ENCODE measurements at regions not wholly inside any gene's neighbourhood (a gene's known extent, or its start where the extent isn't known, plus 50 kb on each side); places are given as distances from the start of the nearest gene placed in this dataset.

GRCh38 chr6:169097381-169097959 lies 156.2 kb downstream of the THBS2 start:
- Histone ChIP-seq H3K36me3 (ENCODE audit: control insufficient read depth in 1 of 2, insufficient read depth in 2 of 2, low read depth in 1 of 2, low read length in 2 of 2) (no peaks in the 10 kb centered on the region), H4K91ac (ENCODE audit: low read length) (no peak overlapping the region), H3K18ac (ENCODE audit: low read depth in 1 of 2, low read length in 2 of 2) (no peak overlapping the region), H3K27me3 (ENCODE audit: control insufficient read depth in 1 of 2, insufficient read depth in 1 of 2, low read length in 2 of 2) (no peaks in the 10 kb centered on the region), H2AFZ (ENCODE audit: low read depth, low read length) (no peak overlapping the region), H3K4ac (ENCODE audit: low read depth in 1 of 2, low read length in 2 of 2) (no peak overlapping the region), H3K14ac (ENCODE audit: low read length in 2 of 2) (no peak overlapping the region), H3K4me2 (ENCODE audit: low read length, poor library complexity, severe bottlenecking) (peak overlapping the region; percentile 17), H3K4me1 (ENCODE audit: control insufficient read depth, insufficient read depth, low read depth, low read length) (peaks cover 13% of the 10 kb centered on the region), H3K23ac (ENCODE audit: low read length in 2 of 2) (no peak overlapping the region), H3K79me1 (replicated peaks; ENCODE audit: low read length, poor library complexity, severe bottlenecking) (no peaks in the 10 kb centered on the region), H2BK120ac (ENCODE audit: low read depth, low read length) (no peak overlapping the region), H2AK5ac (ENCODE audit: low read length, severe bottlenecking) (no peak overlapping the region), H2BK12ac (ENCODE audit: low read length in 2 of 2) (no peak overlapping the region), H3K4me3 (ENCODE audit: insufficient read depth in 1 of 2, low read depth in 1 of 2, low read length in 2 of 2) (no peak overlapping the region), H3K9me3 (ENCODE audit: control insufficient read depth, low read length) (no peaks in the 10 kb centered on the region), H2BK15ac (ENCODE audit: low read depth, poor library complexity, severe bottlenecking) (no peak overlapping the region), H4K8ac (ENCODE audit: low read length) (no peak overlapping the region), H3K9ac (ENCODE audit: low read length) (peak overlapping the region; percentile 66), H3K27ac (ENCODE audit: low read length, poor library complexity, severe bottlenecking) (peak overlapping the region; percentile 46), H2BK5ac (ENCODE audit: low read depth, low read length, poor library complexity, severe bottlenecking) (no peak overlapping the region)
- WGBS: 78% methylated on average over 9 of the region's 11 CpGs
- peak; percentile 65 for DNase-seq

- Histone ChIP-seq H3K9me3 (ENCODE audit: control insufficient read depth, low read length) (peaks cover 6% of the 10 kb centered on the region), H3K4me1 (ENCODE audit: control insufficient read depth, insufficient read depth, low read depth, low read length) (peaks cover 13% of the 10 kb centered on the region), H2BK12ac (ENCODE audit: low read length in 2 of 2) (no peak overlapping the region), H2AK5ac (ENCODE audit: low read length, severe bottlenecking) (peak overlapping the region; percentile 68), H3K18ac (ENCODE audit: low read depth in 1 of 2, low read length in 2 of 2) (no peak overlapping the region), H2BK120ac (ENCODE audit: low read depth, low read length) (no peak overlapping the region), H3K79me1 (replicated peaks; ENCODE audit: low read length, poor library complexity, severe bottlenecking) (no peaks in the 10 kb centered on the region), H4K8ac (ENCODE audit: low read length) (no peak overlapping the region), H3K9ac (ENCODE audit: low read length) (peak overlapping the region; percentile 66), H3K36me3 (ENCODE audit: control insufficient read depth in 1 of 2, insufficient read depth in 2 of 2, low read depth in 1 of 2, low read length in 2 of 2) (no peaks in the 10 kb centered on the region), H2BK15ac (ENCODE audit: low read depth, poor library complexity, severe bottlenecking) (no peak overlapping the region), H3K23ac (ENCODE audit: low read length in 2 of 2) (no peak overlapping the region), H4K91ac (ENCODE audit: low read length) (no peak overlapping the region), H2AFZ (ENCODE audit: low read depth, low read length) (no peak overlapping the region), H3K14ac (ENCODE audit: low read length in 2 of 2) (no peak overlapping the region), H3K4me3 (ENCODE audit: insufficient read depth in 1 of 2, low read depth in 1 of 2, low read length in 2 of 2) (no peak overlapping the region), H2BK5ac (ENCODE audit: low read depth, low read length, poor library complexity, severe bottlenecking) (no peak overlapping the region), H3K27ac (ENCODE audit: low read length, poor library complexity, severe bottlenecking) (no peak overlapping the region), H3K27me3 (ENCODE audit: control insufficient read depth in 1 of 2, insufficient read depth in 1 of 2, low read length in 2 of 2) (no peaks in the 10 kb centered on the region), H3K4ac (ENCODE audit: low read depth in 1 of 2, low read length in 2 of 2) (no peak overlapping the region), H3K4me2 (ENCODE audit: low read length, poor library complexity, severe bottlenecking) (no peak overlapping the region)
- no peak for DNase-seq
- WGBS: 60% methylated on average over 4 of the region's 5 CpGs
Observed at GRCh38 chr6:169096388-169096787, 157.3 kb downstream of the THBS2 start.

DNA sequence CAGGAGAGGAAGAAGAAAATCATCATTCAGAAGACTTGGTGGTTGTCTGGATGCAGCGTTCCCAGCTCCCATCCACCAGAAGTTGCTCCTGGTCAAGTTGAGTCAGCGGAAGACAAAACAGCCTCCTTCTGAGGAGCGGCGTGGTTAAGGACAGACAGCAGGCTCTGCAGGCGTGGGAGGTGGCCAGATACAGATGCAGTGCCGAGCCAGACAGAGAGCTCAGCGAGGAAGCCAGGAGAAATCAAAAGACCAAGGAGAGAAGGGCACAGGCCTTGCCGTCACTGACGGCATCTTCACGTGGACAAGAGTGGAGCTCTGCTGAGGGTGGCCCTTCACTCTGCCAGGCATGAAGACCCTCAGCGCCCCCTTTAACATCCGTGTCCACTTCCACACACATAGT lies 158.5 kb downstream of the THBS2 start:
- H3K4me3 ChIP-seq (ENCODE audit: insufficient read depth in 1 of 2, low read depth in 1 of 2, low read length in 2 of 2): no peak overlapping the region
- no peak overlapping the region for H3K9ac ChIP-seq (ENCODE audit: low read length)
- no peak overlapping the region for H3K23ac ChIP-seq (ENCODE audit: low read length in 2 of 2)
- H3K4me2 ChIP-seq (ENCODE audit: low read length, poor library complexity, severe bottlenecking): no peak overlapping the region
- no peak overlapping the region for H3K18ac ChIP-seq (ENCODE audit: low read depth in 1 of 2, low read length in 2 of 2)
- no peak overlapping the region for H3K27ac ChIP-seq (ENCODE audit: low read length, poor library complexity, severe bottlenecking)
- H2BK15ac ChIP-seq (ENCODE audit: low read depth, poor library complexity, severe bottlenecking): no peak overlapping the region
- H2AK5ac ChIP-seq (ENCODE audit: low read length, severe bottlenecking): no peak overlapping the region
- no peaks in the 10 kb centered on the region for H3K79me1 ChIP-seq (replicated peaks; ENCODE audit: low read length, poor library complexity, severe bottlenecking)
- H3K36me3 ChIP-seq (ENCODE audit: control insufficient read depth in 1 of 2, insufficient read depth in 2 of 2, low read depth in 1 of 2, low read length in 2 of 2): no peaks in the 10 kb centered on the region
- no peak overlapping the region for H4K8ac ChIP-seq (ENCODE audit: low read length)
- no peak overlapping the region for H4K91ac ChIP-seq (ENCODE audit: low read length)
- H2AFZ ChIP-seq (ENCODE audit: low read depth, low read length): no peak overlapping the region
- no peaks in the 10 kb centered on the region for H3K27me3 ChIP-seq (ENCODE audit: control insufficient read depth in 1 of 2, insufficient read depth in 1 of 2, low read length in 2 of 2)
- no peak overlapping the region for H3K14ac ChIP-seq (ENCODE audit: low read length in 2 of 2)
- no peak for DNase-seq
- H3K4me1 ChIP-seq (ENCODE audit: control insufficient read depth, insufficient read depth, low read depth, low read length): peaks cover 13% of the 10 kb centered on the region
- peaks cover 18% of the 10 kb centered on the region for H3K9me3 ChIP-seq (ENCODE audit: control insufficient read depth, low read length)
- no peak overlapping the region for H3K4ac ChIP-seq (ENCODE audit: low read depth in 1 of 2, low read length in 2 of 2)
- no peak overlapping the region for H2BK120ac ChIP-seq (ENCODE audit: low read depth, low read length)
- no peak overlapping the region for H2BK5ac ChIP-seq (ENCODE audit: low read depth, low read length, poor library complexity, severe bottlenecking)
- 73% methylated on average over 10 of the region's 12 CpGs for WGBS
- H2BK12ac ChIP-seq (ENCODE audit: low read length in 2 of 2): no peak overlapping the region

DNA sequence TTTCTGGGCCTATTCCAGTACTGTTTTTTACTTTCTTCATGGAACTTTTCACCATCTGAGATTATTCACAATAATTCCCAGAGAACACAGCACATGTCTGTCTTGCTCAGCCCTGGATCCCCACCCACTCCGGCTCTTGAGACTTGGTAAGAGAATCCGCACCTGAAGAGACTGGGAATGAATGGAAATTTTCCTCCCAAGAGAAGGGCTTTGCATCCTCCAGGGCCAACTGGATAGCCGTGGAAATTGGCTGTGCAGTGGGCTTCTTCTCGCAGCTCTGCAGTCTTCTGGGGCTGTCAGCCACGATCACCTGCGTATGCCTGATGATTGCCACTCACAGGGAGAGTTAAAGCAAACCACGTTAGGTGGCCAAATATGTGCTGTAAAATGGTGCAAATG lies 159.1 kb downstream of the THBS2 start:
- DNase-seq: no peak
- no peak overlapping the region for H3K27ac ChIP-seq (ENCODE audit: low read length, poor library complexity, severe bottlenecking)
- H3K14ac ChIP-seq (ENCODE audit: low read length in 2 of 2): no peak overlapping the region
- H3K9me3 ChIP-seq (ENCODE audit: control insufficient read depth, low read length): peaks cover 19% of the 10 kb centered on the region
- H2BK12ac ChIP-seq (ENCODE audit: low read length in 2 of 2): no peak overlapping the region
- H3K23ac ChIP-seq (ENCODE audit: low read length in 2 of 2): no peak overlapping the region
- H3K9ac ChIP-seq (ENCODE audit: low read length): no peak overlapping the region
- no peak overlapping the region for H4K91ac ChIP-seq (ENCODE audit: low read length)
- 79% methylated on average over 6 of the region's 7 CpGs for WGBS
- no peak overlapping the region for H2AFZ ChIP-seq (ENCODE audit: low read depth, low read length)
- no peaks in the 10 kb centered on the region for H3K36me3 ChIP-seq (ENCODE audit: control insufficient read depth in 1 of 2, insufficient read depth in 2 of 2, low read depth in 1 of 2, low read length in 2 of 2)
- no peak overlapping the region for H3K4ac ChIP-seq (ENCODE audit: low read depth in 1 of 2, low read length in 2 of 2)
- no peak overlapping the region for H3K4me3 ChIP-seq (ENCODE audit: insufficient read depth in 1 of 2, low read depth in 1 of 2, low read length in 2 of 2)
- H2BK15ac ChIP-seq (ENCODE audit: low read depth, poor library complexity, severe bottlenecking): no peak overlapping the region
- H3K4me1 ChIP-seq (ENCODE audit: control insufficient read depth, insufficient read depth, low read depth, low read length): peaks cover 12% of the 10 kb centered on the region
- H3K18ac ChIP-seq (ENCODE audit: low read depth in 1 of 2, low read length in 2 of 2): no peak overlapping the region
- no peaks in the 10 kb centered on the region for H3K79me1 ChIP-seq (replicated peaks; ENCODE audit: low read length, poor library complexity, severe bottlenecking)
- no peak overlapping the region for H3K4me2 ChIP-seq (ENCODE audit: low read length, poor library complexity, severe bottlenecking)
- H4K8ac ChIP-seq (ENCODE audit: low read length): no peak overlapping the region
- H3K27me3 ChIP-seq (ENCODE audit: control insufficient read depth in 1 of 2, insufficient read depth in 1 of 2, low read length in 2 of 2): no peaks in the 10 kb centered on the region
- H2BK120ac ChIP-seq (ENCODE audit: low read depth, low read length): no peak overlapping the region
- H2BK5ac ChIP-seq (ENCODE audit: low read depth, low read length, poor library complexity, severe bottlenecking): no peak overlapping the region
- H2AK5ac ChIP-seq (ENCODE audit: low read length, severe bottlenecking): no peak overlapping the region
